Loucy (cell line): ENCODE measurements at regions not wholly inside any gene's neighbourhood (a gene's known extent, or its start where the extent isn't known, plus 50 kb on each side); places are given as distances from the start of the nearest gene placed in this dataset.

ENCODE experiments used
- CTCF ChIP-seq: fragments of 200-600 bp; sonication (generic); conservative IDR thresholded peaks from 2 replicates; pipeline ENCODE4 v1.5.1; 2014; ENCODE audit warnings: mild to moderate bottlenecking, antibody characterized with exemption, low read length
- EZH2phosphoT487 ChIP-seq: fragments of 200-600 bp; IDR thresholded peaks from 2 replicates; pipeline ENCODE4 v1.6.1; 2018; ENCODE audit warnings: antibody characterized with exemption, mild to moderate bottlenecking, moderate library complexity, borderline replicate concordance

- TF ChIP-seq CTCF: no peak
- TF ChIP-seq EZH2phosphoT487: no peak
Measured at GRCh38 chr2:71802556-71802955, 345.1 kb downstream of the CYP26B1 start.
